GM21367 (cell line): ENCODE measurements at regions not wholly inside any gene's neighbourhood (a gene's known extent, or its start where the extent isn't known, plus 50 kb on each side); places are given as distances from the start of the nearest gene placed in this dataset.
"Not testable (repeated sequence)": the region's sequence is repeated elsewhere in the genome, so short reads cannot be mapped to it uniquely, and the experiment has no call there.

ENCODE experiments used
- ATAC-seq: cut with Tn5 transposase; IDR thresholded peaks from one replicate; pipeline ENCODE4 v1.9.1; 2021; ENCODE audit not compliant: unreplicated experiment

- ATAC-seq, result no peak
Measured at GRCh38 chr11:96508861-96509260, 119.0 kb downstream of the JRKL start.

GRCh38 chr11:96520939-96521338 lies 131.1 kb downstream of the JRKL start:
- ATAC-seq, result no peak

GRCh38 chr11:96523656-96524055 lies 133.8 kb downstream of the JRKL start:
- ATAC-seq, result no peak

GRCh38 chr11:96524475-96524874 lies 134.7 kb downstream of the JRKL start:
- no peak for ATAC-seq

GRCh38 chr11:96530473-96530872 lies 140.7 kb downstream of the JRKL start:
- ATAC-seq, result no peak

GRCh38 chr11:96538104-96538503 lies 148.3 kb downstream of the JRKL start:
- no peak for ATAC-seq

GRCh38 chr11:96538622-96539021 lies 148.8 kb downstream of the JRKL start:
- no peak for ATAC-seq

GRCh38 chr11:96540875-96541274 lies 151.1 kb downstream of the JRKL start:
- no peak for ATAC-seq

GRCh38 chr11:96543177-96543576 lies 153.4 kb downstream of the JRKL start:
- no peak for ATAC-seq

- ATAC-seq, result not testable (repeated sequence)
Measured at GRCh38 chr11:96545192-96545591, 155.4 kb downstream of the JRKL start.

- no peak for ATAC-seq
Measured at GRCh38 chr11:96551136-96551535, 161.3 kb downstream of the JRKL start.

- ATAC-seq, result no peak
Measured at GRCh38 chr11:96554236-96554820, 164.5 kb downstream of the JRKL start.

GRCh38 chr11:96555826-96556225 lies 166.0 kb downstream of the JRKL start:
- not testable (repeated sequence) for ATAC-seq

GRCh38 chr11:96560727-96561126 lies 170.9 kb downstream of the JRKL start:
- ATAC-seq, result not testable (repeated sequence)

GRCh38 chr11:96567176-96567575 lies 177.4 kb downstream of the JRKL start:
- no peak for ATAC-seq

GRCh38 chr11:96567667-96568066 lies 177.9 kb downstream of the JRKL start:
- no peak for ATAC-seq

- no peak for ATAC-seq
Measured at GRCh38 chr11:96576383-96576782, 186.6 kb downstream of the JRKL start.

- ATAC-seq, result no peak
Measured at GRCh38 chr11:96578379-96578778, 188.6 kb downstream of the JRKL start.

GRCh38 chr11:96579656-96580055 lies 189.8 kb downstream of the JRKL start:
- no peak for ATAC-seq

GRCh38 chr11:96580476-96581040 lies 190.7 kb downstream of the JRKL start:
- no peak for ATAC-seq

GRCh38 chr11:96585944-96586880 lies 196.4 kb downstream of the JRKL start:
- not testable (repeated sequence) for ATAC-seq

- ATAC-seq, result not testable (repeated sequence)
Measured at GRCh38 chr11:96588793-96589192, 199.0 kb downstream of the JRKL start.
